SH-SY5Y (cell line): ENCODE measurements at regions not wholly inside any gene's neighbourhood (a gene's known extent, or its start where the extent isn't known, plus 50 kb on each side); places are given as distances from the start of the nearest gene placed in this dataset.

Source experiments
- GATA2 ChIP-seq: IDR thresholded peaks from 2 replicates; pipeline ENCODE4 v1.6.1; 2011; ENCODE audit warnings: mild to moderate bottlenecking, low read depth, low read length
- GATA3 ChIP-seq: IDR thresholded peaks from 2 replicates; pipeline ENCODE4 v1.6.1; 2011; ENCODE audit warnings: low read depth, mild to moderate bottlenecking, low read length, moderate library complexity

DNA sequence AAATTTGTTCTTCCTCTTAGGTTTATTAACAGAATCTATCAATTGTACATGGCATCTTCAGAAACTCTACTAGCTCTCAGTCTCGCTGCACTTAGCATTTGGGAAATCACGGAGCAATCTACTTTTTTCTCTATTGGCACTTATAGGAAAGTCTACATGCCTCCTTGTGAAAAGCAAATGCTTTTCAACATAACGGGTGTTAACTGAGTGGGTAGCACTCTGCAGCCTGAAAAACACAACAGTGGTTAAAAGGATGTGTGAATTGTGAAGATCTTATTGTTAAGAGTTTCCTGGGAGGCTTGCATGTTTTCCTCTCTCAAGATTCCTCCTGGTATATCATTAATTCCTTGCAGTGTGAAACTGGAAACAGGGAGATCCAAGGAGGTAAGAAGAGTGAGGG lies 204.2 kb upstream of the SESN3 start:
- TF ChIP-seq GATA2, result no peak
- TF ChIP-seq GATA3, result no peak

DNA sequence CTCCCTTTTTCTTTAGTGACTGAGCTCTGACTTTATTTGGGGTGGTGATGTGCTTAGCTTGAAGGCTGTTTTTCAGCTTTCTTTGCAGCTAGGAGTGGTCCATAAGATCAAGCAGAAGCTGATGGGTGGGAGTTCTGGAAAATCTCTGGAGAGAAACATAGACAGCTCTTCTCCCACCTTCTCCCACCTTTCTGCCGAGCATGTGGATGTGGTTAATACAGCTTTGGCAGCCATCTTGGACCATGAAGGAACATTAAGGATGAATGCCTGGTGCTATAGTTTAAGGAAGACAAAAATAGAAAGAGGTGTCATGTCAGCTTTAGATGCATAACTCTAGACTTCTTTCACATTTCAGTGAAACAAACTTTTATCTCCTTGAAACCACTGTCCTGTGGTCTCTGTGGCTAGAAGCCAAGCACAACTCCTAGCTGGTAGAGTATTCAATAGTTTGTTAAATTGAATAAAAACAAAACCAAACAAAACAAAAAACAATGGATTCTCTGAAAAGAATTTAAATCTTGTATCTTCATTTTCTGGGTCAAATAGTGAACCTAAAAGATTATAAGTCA lies 203.6 kb upstream of the SESN3 start:
- TF ChIP-seq GATA2 (no peak), GATA3 (no peak)

DNA sequence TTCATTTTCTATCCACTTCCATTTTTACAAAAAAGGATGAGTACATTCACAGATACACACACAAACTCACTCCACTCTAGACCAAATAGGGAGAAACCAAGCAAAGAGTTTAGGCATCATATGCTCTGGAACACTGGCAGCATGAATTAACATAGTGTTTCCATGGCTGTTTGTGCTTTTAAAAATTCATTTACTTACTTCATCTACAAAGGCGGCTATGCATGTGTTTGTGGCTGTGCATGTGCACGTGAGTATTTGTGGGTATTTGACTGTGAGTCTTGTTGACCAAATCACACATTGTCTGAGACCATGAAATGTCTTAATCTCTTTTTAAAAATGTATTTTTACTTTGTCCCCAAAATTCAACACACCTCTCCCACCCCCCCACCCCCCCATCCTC lies 203.0 kb upstream of the SESN3 start:
- no peak for TF ChIP-seq GATA2
- TF ChIP-seq GATA3, result no peak

DNA sequence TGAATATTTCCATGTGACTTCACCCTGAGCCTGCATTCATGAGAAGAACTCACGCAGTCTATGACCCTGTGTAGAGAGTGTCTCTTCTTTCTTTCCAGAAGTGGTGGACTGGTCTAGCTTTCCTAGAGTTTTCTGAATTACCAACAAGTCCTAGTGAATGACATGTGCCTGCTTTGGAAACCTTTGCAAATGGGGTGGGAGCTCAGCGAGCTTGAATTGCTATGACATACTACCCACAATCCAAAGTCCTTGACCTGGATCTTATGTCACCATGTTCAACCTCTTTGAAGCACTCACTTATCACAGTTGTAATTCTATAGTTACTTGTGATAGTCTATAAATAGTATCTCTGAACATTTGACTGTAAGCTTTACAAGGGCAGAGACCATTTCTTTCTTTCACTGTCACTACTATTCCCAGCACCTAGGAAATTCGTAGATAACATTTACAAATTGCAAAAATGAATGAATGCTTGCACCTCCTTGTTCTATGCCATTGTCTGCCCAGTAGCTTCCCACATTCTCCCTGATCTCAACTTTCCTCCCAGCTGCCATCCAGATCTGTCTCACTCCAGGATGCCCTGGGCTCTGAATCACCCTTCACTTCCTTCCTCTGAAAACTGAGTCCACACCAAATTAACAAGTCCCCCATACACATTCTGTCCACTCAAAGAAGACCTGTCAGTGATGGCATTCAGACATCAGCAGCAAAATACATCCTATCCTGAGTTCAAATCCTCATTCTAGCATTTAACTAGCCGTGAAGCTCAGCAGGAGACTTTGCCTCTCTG lies 201.9 kb upstream of the SESN3 start:
- TF ChIP-seq GATA3, result no peak
- TF ChIP-seq GATA2, result no peak

DNA sequence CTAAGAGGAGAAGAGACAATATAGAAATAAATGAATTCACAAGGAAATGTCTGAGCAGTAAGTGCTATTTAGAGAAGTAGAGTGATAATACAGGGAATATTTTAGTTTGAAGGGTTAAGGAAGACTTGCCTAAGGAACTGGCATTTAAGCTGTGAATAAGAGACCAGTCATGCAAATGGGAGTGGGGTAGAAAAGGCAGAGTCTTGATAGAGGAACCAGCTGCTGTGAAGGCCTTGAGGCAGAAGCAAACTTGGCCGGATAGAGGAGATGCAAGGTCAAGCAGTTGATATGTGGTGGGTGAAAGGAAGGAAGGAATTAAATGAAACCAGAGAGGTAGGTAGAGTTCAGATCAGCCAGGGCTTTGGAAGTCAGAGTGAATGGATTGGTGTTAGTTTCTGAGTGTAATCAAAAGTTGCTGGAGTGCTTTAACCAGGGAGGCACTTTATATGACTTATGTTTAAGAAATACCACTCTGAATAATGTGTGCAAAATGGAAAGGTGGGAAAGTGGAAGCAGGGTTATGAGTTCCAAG lies 198.4 kb upstream of the SESN3 start:
- TF ChIP-seq GATA2 (no peak), GATA3 (no peak)

DNA sequence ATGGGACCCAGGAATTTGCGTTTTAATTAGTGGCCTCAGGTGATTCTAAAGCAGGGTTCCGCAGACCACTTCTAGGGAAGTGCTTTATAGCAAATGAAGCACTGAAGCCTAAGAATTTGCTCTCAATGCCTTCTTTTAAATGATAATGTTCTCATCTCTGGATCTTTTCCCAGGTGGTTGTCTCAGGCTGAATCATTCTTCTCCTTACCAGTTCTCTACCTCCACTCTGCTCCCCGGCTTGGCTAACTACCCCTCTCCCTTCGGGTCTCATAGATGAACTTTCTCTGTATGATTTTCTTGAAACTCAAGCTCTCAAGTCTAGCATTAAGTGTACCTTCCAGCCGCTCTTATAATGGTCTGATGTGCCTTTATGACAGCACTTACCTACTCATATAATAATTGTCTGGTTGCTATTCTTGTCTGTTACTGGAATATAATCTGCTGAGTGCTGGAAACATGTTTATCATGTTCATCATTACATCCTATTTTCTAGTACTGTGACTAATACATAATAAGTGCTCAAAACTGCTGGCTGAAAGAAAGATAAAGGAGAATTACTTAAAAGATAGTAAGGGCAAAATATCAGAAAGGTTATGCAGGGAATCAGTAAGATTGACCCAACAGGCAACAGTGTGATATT lies 195.9 kb upstream of the SESN3 start:
- TF ChIP-seq GATA2 (no peak), GATA3 (no peak)

DNA sequence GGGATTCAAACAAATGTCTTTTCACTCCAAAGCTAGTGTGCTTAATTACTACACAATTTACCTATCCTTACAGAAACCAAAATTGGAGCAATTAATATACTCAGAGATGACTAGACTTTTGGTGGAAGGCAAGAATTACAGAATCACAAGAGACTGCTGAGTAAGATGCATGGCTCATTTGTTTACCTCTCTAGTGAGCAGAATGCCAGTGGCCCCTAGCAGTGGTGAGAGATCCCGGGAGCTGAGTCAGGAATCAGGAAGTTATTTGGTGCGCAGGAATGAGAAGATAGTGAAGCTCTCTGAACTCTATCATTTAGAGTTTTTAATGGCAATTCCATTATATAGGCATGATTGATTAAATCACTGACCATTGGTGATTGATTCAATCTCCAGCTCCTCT lies 188.9 kb upstream of the SESN3 start:
- TF ChIP-seq GATA2 (no peak), GATA3 (no peak)

DNA sequence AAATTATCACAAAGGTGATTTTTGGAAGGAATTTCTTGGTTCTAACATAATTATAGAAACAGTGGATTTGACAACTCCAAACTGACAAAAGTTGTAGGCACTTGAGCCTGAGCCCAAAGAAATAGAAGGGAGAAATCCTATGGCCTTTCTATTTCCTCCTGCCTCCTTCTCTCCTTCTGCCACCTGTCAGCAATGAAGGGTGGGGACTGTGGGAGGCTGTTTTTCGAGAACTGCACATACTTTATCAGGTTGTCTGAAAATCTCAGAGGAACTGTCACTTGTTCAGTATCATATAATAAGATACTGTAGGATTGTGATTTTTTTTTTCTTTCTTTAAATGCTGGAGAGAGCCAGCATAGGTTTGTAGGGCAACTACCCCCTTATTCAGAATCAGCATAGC lies 187.9 kb upstream of the SESN3 start:
- TF ChIP-seq GATA2, result no peak
- TF ChIP-seq GATA3, result no peak

DNA sequence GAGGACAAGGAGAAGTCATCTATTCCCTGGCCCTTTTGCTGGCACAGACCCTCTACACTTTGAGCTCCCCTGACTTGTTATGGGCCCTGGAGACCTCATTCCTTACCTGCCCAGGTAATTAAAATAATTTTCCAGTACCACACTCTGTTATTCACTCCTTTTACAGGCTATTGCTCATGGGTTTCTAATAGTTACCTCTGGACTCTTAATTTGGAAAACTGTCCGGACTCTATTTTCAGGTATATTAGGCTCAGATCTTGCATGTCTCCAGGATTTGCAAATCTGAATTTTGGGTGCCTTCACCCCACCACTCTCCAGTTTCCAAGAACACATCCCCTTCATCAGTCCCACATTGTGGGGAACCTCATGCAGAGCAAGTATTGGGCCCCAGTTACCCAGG lies 186.8 kb upstream of the SESN3 start:
- TF ChIP-seq GATA3 (no peak), GATA2 (no peak)

DNA sequence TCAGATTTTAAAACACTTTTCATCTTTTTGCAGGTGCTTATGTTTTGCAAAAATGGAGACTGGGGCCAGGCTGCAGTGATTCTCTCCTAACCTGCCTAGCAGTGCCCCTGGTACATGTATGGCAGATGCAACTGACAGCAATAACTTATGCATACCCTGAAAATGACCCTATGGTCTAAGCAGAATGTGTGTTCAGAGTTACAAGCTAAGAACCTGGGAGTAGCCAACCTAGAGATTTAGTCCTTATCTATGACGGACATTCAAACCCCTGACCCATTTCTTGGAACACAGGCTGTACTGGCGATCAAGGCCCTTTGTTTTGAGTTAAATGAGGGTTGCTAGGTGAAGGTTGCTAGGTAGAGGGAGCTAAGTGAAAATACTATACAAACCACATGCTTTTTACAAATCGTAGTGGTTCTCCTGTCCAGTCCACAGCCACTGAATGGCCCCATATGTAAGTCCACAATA lies 184.9 kb upstream of the SESN3 start:
- TF ChIP-seq GATA2 (no peak), GATA3 (no peak)

DNA sequence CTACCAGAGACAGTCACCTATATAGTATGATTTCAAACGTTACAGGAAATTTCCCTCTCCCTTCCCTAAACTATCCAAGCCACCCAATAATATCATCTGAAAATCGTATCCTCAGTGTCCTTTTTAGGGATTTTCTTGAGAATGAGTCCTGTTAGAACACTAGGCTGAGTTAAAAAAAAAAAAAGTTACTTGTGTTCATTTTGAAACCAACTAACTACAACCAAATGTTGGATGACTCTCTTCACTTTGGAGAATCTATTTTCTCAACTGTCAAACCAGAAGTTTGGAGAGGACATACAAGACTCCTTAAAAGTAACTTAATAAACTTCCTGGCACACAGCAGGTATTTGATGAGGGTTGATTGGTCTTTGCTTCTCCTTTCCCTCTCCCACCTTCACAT lies 183.2 kb upstream of the SESN3 start:
- no peak for TF ChIP-seq GATA2
- TF ChIP-seq GATA3, result no peak

DNA sequence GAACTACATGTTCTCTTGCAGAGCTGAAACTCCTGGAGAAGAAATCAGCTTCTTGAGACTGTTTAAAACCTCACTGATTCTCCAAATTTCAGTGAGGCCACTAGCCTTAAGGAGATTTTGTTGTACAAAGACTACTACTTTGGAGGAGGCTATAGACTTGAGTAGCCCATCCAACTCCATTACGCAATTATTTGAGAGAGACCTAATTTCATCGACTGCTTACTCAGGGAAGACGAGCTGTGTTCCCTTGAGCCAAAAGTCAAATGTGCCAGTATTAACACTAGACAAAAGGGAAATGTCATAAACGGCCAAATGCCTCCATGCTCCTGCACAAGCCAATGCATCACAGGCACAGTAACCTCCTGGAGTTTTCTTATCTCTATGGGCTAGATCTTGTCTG lies 182.8 kb upstream of the SESN3 start:
- TF ChIP-seq GATA3 (no peak), GATA2 (no peak)

DNA sequence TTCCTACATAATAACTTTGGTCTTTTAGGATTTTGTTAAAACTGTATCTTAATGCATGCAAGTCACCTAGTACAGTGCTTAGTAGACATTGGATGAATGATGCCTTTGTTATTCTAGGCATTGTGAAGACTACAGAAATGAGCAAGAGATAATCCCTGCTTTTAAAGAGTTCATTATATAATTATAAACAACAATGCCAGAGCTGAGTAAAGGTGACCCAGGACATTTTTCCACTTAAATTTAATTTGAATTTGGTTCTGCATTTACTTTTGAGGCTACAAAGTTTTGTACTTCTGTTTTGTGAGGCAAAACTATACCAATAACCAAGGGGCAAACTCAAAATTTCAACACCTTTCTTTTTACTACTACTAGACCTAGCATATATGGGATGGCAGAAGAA lies 182.0 kb upstream of the SESN3 start:
- TF ChIP-seq GATA3 (no peak), GATA2 (no peak)

DNA sequence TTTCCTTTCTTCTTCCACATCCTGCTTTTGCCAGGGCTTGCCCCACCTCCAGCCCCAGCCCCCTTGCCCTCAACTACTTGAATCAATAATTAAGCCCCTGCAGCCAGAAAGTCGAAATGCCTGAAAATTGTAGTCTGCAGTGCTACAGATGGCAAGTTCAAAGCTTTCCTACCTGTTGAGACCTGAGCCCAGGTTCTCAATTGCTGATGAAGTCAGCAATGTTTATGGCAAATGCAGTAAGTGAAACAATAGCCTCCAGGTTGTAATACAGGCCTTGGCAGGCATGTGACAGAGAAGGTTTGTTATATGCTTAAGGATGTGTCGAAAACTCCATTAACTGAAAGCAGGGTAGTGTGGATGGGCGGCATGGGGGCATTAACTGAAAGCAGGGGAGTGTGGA lies 181.1 kb upstream of the SESN3 start:
- TF ChIP-seq GATA2 (no peak), GATA3 (no peak)

DNA sequence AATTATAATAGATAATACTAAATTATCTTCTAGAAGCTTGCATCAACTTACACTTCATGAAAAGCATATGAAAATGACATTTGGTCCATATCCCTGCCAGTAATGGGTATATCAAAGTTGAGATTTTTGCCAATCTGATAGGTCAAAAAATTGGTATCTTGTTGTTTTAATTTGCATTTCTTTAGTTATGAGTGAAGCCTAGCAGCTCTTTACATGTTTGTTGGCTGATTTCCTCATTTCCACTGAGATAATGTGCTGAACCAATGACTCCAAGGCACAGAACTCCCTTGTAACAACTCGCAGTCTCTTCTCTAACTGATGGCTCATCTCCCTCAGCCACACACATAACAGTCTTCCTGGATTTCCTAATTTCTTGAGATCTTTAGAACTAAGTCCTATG lies 175.3 kb upstream of the SESN3 start:
- TF ChIP-seq GATA3 (no peak), GATA2 (no peak)
